K562 (cell line): ENCODE measurements at regions not wholly inside any gene's neighbourhood (a gene's known extent, or its start where the extent isn't known, plus 50 kb on each side); places are given as distances from the start of the nearest gene placed in this dataset.

Experiments
- ATAC-seq: fragments of 200-7000 bp; cut with Tn5 transposase; 3 replicates; pipeline ENCODE4 v1.9.1; 2020; ENCODE audit warnings: moderate library complexity
- BruUV-seq: library from RNA; stranded (reverse); fragments of 400-500 nt; replicated peaks from 2 replicates; lab custom pipeline; 2021; lab: Mats Ljungman, UMichigan
- CTCF ChIA-PET: fragments of 300-600 bp; formaldehyde crosslinking; extraction: SDS; loops from one replicate; lab custom pipeline; 2021; ENCODE audit warnings: low intra/inter-chr PET ratio; lab: Yijun Ruan, JAX
- POLR2A ChIA-PET: fragments of 300-600, 350-650 bp; sonication (Branson Sonifier 250); formaldehyde crosslinking; extraction: SDS; loops from one replicate; lab custom pipeline; 2021; ENCODE audit warnings: antibody characterized with exemption, inconsistent platforms; lab: Yijun Ruan, JAX
- DNase-seq, 4 experiments: peaks; one replicate each; pipeline versions ENCODE4 v3.0.0 to v3.0.0-alpha.2; 2011 to 2018; ENCODE audit warnings: low spot score in 3 of 4, mixed read lengths in 3 of 4; ENCODE audit errors: extremely low read depth in 1 of 4
- FAIRE-seq: peaks from 2 replicates; lab custom pipeline; 2011; peaks lifted over from hg19 to GRCh38; lab: Jason Lieb, UNC
- H2AFZ ChIP-seq: 2 replicates; pipeline ENCODE4 v1.6.0; 2011; ENCODE audit warnings: low read depth, low read length, control low read depth, inconsistent platforms
- H3K27ac ChIP-seq: fragments of 200-600 bp; 3 replicates; pipeline ENCODE4 v1.8.0; 2011; ENCODE audit warnings: low read depth, mild to moderate bottlenecking, control low read depth, inconsistent platforms, low read length, moderate library complexity, mixed read lengths; ENCODE audit errors: extremely low read depth
- H3K27me3 ChIP-seq, 2 experiments: fragments of 300-600 bp in 1 of 2; 2 replicates in 1 of 2; 3 replicates in 1 of 2; pipeline versions ENCODE4 v1.6.0 to v1.8.0; 2011; ENCODE audit warnings: inconsistent platforms in 2 of 2, low read length in 2 of 2, mild to moderate bottlenecking in 1 of 2, mixed read lengths in 1 of 2, moderate library complexity in 1 of 2; ENCODE audit not compliant: control insufficient read depth in 2 of 2, insufficient read depth in 2 of 2
- H3K36me3 ChIP-seq: fragments of 300-600 bp; 3 replicates; pipeline ENCODE4 v1.8.0; 2011; ENCODE audit warnings: mild to moderate bottlenecking, low read length, inconsistent platforms; ENCODE audit not compliant: control insufficient read depth, insufficient read depth
- H3K4me1 ChIP-seq, 2 experiments: fragments of 200-600 bp in 1 of 2; replicated peaks in 1 of 2; 2 replicates in 1 of 2; 3 replicates in 1 of 2; pipeline versions ENCODE4 v1.5.1 to v1.8.0; 2011; ENCODE audit warnings: inconsistent platforms in 2 of 2, low read length in 2 of 2, mild to moderate bottlenecking in 1 of 2, mixed read lengths in 1 of 2, moderate library complexity in 1 of 2; ENCODE audit not compliant: control insufficient read depth in 2 of 2, insufficient read depth in 2 of 2
- H3K4me2 ChIP-seq: 2 replicates; pipeline ENCODE4 v1.6.1; 2011; ENCODE audit warnings: low read length, control low read depth, inconsistent platforms, mixed read lengths; ENCODE audit not compliant: insufficient read depth
- H3K4me3 ChIP-seq: fragments of 200-600 bp; sonication (generic), shearing (Covaris generic); 2 replicates; pipeline ENCODE4 v1.5.1; 2016; ENCODE audit warnings: control low read depth, inconsistent platforms
- H3K79me2 ChIP-seq: fragments of 200-600 bp; 3 replicates; pipeline ENCODE4 v1.8.0; 2011; ENCODE audit warnings: low read length, inconsistent platforms; ENCODE audit not compliant: control insufficient read depth, insufficient read depth
- H3K9ac ChIP-seq, 2 experiments: 2 replicates each; pipeline versions ENCODE4 v1.6.0 to v1.6.1; 2011; ENCODE audit warnings: low read depth in 2 of 2, low read length in 2 of 2, control low read depth in 1 of 2, inconsistent platforms in 1 of 2, mild to moderate bottlenecking in 1 of 2, mixed read lengths in 1 of 2; ENCODE audit not compliant: insufficient read depth in 1 of 2
- H3K9me1 ChIP-seq: one replicate; pipeline ENCODE4 v1.6.0; 2011; ENCODE audit warnings: inconsistent platforms, mild to moderate bottlenecking, low read length, moderate library complexity; ENCODE audit not compliant: control insufficient read depth, insufficient read depth
- H3K9me3 ChIP-seq: replicated peaks from 2 replicates; pipeline ENCODE4 v1.5.1; 2011; ENCODE audit warnings: low read depth, low read length, inconsistent platforms; ENCODE audit not compliant: control insufficient read depth, insufficient read depth
- H4K20me1 ChIP-seq: replicated peaks from 2 replicates; pipeline ENCODE4 v1.6.1; 2011; ENCODE audit warnings: low read length, inconsistent platforms, mixed read lengths; ENCODE audit not compliant: control insufficient read depth, insufficient read depth
- ETS2 ChIP-seq: IDR thresholded peaks from 2 replicates; pipeline ENCODE4 v1.6.1; 2016; ENCODE audit warnings: borderline replicate concordance, missing genetic modification characterization, mild to moderate bottlenecking, moderate library complexity, missing compliant biosample characterization; ENCODE audit not compliant: poor library complexity, severe bottlenecking
- ETV1 ChIP-seq: fragments of 450-650 bp; conservative IDR thresholded peaks from 2 replicates; pipeline ENCODE4 v1.6.1; 2016; ENCODE audit warnings: missing genetic modification characterization, control low read depth, low read depth, missing compliant biosample characterization
- HDAC6 ChIP-seq: IDR thresholded peaks from 2 replicates; pipeline ENCODE4 v1.6.1; 2012; ENCODE audit warnings: low read depth, mild to moderate bottlenecking, control low read depth, inconsistent platforms, low read length, moderate library complexity
- SMARCE1 ChIP-seq: fragments of 450-650 bp; IDR thresholded peaks from 2 replicates; pipeline ENCODE4 v1.7.1; 2016; ENCODE audit warnings: mild to moderate bottlenecking
- TOE1 ChIP-seq, 2 experiments: fragments of 450-650 bp in 1 of 2; sonication (generic) in 1 of 2; formaldehyde crosslinking in 1 of 2; IDR thresholded peaks; 2 replicates each; pipeline versions ENCODE4 v1.7.1 to v1.8.0; 2016 to 2022; ENCODE audit warnings: borderline replicate concordance in 2 of 2, mild to moderate bottlenecking in 2 of 2, antibody characterized with exemption in 1 of 2, inconsistent platforms in 1 of 2, low read depth in 1 of 2, missing genetic modification reagents in 1 of 2, moderate library complexity in 1 of 2
- ZNF551 ChIP-seq: fragments of 250-450 bp; sonication (Bioruptor Pico); IDR thresholded peaks from 2 replicates; pipeline ENCODE4 v1.5.0; 2021; ENCODE audit warnings: mild to moderate bottlenecking, moderate library complexity
- WGBS: fragments of 100-300 bp; shearing (Covaris generic); methylation state at CpG from one replicate; pipeline ENCODE4 v1.1.6; 2016; ENCODE audit warnings: low coverage, mixed read lengths; ENCODE audit not compliant: insufficient coverage; ENCODE audit errors: missing lambda C conversion rate; 5-methylcytosine and 5-hydroxymethylcytosine counted together
- in situ Hi-C: fragments of 300-500 bp; cut with MboI; formaldehyde crosslinking; loops from 4 replicates; pipeline ENCODE4 v1.15.0; 2018; ENCODE audit warnings: inconsistent platforms, mixed read lengths
- intact Hi-C: fragments of 100-400 bp; cut with micrococcal nuclease; formaldehyde crosslinking; loops from 2 replicates; pipeline ENCODE4 v1.14.2; 2022
- TF ChIP-seq, protein P1 (sequence below), 2 experiments: fragments of 450-650 bp in 1 of 2; IDR thresholded peaks; 2 replicates each; pipeline ENCODE4 v1.6.1; 2011 to 2017; ENCODE audit warnings: low read depth in 2 of 2, antibody characterized with exemption in 1 of 2, borderline replicate concordance in 1 of 2, low read length in 1 of 2, mild to moderate bottlenecking in 1 of 2, mixed read lengths in 1 of 2; ENCODE audit not compliant: control insufficient read depth in 1 of 2
- TF ChIP-seq, protein P2 (sequence below): fragments of 250-450 bp; sonication (Bioruptor Pico); IDR thresholded peaks from 2 replicates; pipeline ENCODE4 v1.4.0; 2020; ENCODE audit warnings: mild to moderate bottlenecking, moderate library complexity, borderline replicate concordance
- TF ChIP-seq, protein P3 (sequence below): fragments of 200-800 bp; sonication (Bioruptor generic); IDR thresholded peaks from 2 replicates; pipeline ENCODE4 v1.6.1; 2016; ENCODE audit warnings: missing genetic modification characterization, missing compliant biosample characterization

DNA sequence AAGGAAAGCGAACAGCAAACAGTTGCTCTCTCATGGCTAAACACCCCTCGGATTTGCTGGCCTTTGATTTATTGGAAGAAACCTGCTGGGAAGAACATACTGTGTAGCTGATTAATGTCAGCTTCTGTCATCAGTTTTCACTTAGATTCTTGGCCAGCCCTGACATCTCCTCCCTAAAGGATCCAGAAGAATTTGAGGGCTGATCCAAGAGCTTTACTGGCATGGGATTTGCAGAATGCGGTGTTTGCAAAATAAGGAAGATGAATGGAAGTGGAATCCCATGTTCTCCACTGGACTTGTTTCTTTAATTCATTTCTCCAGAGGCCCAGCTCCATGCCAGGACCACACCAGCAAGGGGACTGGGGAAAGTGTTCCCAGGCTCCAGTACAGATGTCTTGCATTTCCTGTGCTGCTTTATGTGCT lies 80.5 kb downstream of the RDH14 start:
- CTCF ChIA-PET: no interaction called here
- POLR2A ChIA-PET: interaction anchor here (0.9 kb wide), 1 partner anchor 8 kb away, joined by 4 read pairs; no protein-coding TSS in a partner anchor
- 0% methylated on average over 3 of the region's 3 CpGs for WGBS
- H3K36me3 ChIP-seq: no peaks in the 10 kb centered on the region
- no peaks in the 10 kb centered on the region for H3K79me2 ChIP-seq
- BruUV-seq: no TSS peak
- intact Hi-C loops: no loop called here
- no peak for ATAC-seq
- no peaks in the 10 kb centered on the region for H3K4me1 ChIP-seq
- no peak overlapping the region for H3K4me3 ChIP-seq
- no peaks in the 10 kb centered on the region for H3K9me3 ChIP-seq
- H3K27me3 ChIP-seq: no peaks in the 10 kb centered on the region
- no peak overlapping the region for H3K4me2 ChIP-seq
- no peaks in the 10 kb centered on the region for H3K9me1 ChIP-seq
- in situ Hi-C loops: no loop called here
- H3K9ac ChIP-seq: no peak overlapping the region
- no peak for DNase-seq
- no peak overlapping the region for H3K27ac ChIP-seq
- H4K20me1 ChIP-seq: no peaks in the 10 kb centered on the region
- no peak for FAIRE-seq
- H2AFZ ChIP-seq: no peak overlapping the region
- no peak for TF ChIP-seq HDAC6
- TF ChIP-seq ETV1 (tag): no peak
- TF ChIP-seq, protein P1, sequence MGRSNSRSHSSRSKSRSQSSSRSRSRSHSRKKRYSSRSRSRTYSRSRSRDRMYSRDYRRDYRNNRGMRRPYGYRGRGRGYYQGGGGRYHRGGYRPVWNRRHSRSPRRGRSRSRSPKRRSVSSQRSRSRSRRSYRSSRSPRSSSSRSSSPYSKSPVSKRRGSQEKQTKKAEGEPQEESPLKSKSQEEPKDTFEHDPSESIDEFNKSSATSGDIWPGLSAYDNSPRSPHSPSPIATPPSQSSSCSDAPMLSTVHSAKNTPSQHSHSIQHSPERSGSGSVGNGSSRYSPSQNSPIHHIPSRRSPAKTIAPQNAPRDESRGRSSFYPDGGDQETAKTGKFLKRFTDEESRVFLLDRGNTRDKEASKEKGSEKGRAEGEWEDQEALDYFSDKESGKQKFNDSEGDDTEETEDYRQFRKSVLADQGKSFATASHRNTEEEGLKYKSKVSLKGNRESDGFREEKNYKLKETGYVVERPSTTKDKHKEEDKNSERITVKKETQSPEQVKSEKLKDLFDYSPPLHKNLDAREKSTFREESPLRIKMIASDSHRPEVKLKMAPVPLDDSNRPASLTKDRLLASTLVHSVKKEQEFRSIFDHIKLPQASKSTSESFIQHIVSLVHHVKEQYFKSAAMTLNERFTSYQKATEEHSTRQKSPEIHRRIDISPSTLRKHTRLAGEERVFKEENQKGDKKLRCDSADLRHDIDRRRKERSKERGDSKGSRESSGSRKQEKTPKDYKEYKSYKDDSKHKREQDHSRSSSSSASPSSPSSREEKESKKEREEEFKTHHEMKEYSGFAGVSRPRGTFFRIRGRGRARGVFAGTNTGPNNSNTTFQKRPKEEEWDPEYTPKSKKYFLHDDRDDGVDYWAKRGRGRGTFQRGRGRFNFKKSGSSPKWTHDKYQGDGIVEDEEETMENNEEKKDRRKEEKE (IDR thresholded peaks at IDR 0.05; ENCODE audit: borderline replicate concordance in 1 of 2, control insufficient read depth in 1 of 2, low read depth in 2 of 2, low read length in 1 of 2): no peak
- TF ChIP-seq, protein P2, sequence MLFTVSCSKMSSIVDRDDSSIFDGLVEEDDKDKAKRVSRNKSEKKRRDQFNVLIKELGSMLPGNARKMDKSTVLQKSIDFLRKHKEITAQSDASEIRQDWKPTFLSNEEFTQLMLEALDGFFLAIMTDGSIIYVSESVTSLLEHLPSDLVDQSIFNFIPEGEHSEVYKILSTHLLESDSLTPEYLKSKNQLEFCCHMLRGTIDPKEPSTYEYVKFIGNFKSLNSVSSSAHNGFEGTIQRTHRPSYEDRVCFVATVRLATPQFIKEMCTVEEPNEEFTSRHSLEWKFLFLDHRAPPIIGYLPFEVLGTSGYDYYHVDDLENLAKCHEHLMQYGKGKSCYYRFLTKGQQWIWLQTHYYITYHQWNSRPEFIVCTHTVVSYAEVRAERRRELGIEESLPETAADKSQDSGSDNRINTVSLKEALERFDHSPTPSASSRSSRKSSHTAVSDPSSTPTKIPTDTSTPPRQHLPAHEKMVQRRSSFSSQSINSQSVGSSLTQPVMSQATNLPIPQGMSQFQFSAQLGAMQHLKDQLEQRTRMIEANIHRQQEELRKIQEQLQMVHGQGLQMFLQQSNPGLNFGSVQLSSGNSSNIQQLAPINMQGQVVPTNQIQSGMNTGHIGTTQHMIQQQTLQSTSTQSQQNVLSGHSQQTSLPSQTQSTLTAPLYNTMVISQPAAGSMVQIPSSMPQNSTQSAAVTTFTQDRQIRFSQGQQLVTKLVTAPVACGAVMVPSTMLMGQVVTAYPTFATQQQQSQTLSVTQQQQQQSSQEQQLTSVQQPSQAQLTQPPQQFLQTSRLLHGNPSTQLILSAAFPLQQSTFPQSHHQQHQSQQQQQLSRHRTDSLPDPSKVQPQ: no peak
- TF ChIP-seq TOE1 (IDR thresholded peaks at IDR 0.05; ENCODE audit: borderline replicate concordance): no peak
- no peak for TF ChIP-seq TOE1 (CRISPR knock-in tag; IDR thresholded peaks at IDR 0.05; ENCODE audit: borderline replicate concordance, low read depth)
- no peak for TF ChIP-seq ZNF551 (CRISPR knock-in tag)
- TF ChIP-seq ETS2 (tag): no peak
- no peak for TF ChIP-seq SMARCE1
- TF ChIP-seq, protein P3, sequence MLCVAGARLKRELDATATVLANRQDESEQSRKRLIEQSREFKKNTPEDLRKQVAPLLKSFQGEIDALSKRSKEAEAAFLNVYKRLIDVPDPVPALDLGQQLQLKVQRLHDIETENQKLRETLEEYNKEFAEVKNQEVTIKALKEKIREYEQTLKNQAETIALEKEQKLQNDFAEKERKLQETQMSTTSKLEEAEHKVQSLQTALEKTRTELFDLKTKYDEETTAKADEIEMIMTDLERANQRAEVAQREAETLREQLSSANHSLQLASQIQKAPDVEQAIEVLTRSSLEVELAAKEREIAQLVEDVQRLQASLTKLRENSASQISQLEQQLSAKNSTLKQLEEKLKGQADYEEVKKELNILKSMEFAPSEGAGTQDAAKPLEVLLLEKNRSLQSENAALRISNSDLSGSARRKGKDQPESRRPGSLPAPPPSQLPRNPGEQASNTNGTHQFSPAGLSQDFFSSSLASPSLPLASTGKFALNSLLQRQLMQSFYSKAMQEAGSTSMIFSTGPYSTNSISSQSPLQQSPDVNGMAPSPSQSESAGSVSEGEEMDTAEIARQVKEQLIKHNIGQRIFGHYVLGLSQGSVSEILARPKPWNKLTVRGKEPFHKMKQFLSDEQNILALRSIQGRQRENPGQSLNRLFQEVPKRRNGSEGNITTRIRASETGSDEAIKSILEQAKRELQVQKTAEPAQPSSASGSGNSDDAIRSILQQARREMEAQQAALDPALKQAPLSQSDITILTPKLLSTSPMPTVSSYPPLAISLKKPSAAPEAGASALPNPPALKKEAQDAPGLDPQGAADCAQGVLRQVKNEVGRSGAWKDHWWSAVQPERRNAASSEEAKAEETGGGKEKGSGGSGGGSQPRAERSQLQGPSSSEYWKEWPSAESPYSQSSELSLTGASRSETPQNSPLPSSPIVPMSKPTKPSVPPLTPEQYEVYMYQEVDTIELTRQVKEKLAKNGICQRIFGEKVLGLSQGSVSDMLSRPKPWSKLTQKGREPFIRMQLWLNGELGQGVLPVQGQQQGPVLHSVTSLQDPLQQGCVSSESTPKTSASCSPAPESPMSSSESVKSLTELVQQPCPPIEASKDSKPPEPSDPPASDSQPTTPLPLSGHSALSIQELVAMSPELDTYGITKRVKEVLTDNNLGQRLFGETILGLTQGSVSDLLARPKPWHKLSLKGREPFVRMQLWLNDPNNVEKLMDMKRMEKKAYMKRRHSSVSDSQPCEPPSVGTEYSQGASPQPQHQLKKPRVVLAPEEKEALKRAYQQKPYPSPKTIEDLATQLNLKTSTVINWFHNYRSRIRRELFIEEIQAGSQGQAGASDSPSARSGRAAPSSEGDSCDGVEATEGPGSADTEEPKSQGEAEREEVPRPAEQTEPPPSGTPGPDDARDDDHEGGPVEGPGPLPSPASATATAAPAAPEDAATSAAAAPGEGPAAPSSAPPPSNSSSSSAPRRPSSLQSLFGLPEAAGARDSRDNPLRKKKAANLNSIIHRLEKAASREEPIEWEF (CRISPR knock-in tag): no peak
